SH-SY5Y (cell line): ENCODE measurements at regions not wholly inside any gene's neighbourhood (a gene's known extent, or its start where the extent isn't known, plus 50 kb on each side); places are given as distances from the start of the nearest gene placed in this dataset.

Source experiments
- GATA2 ChIP-seq: IDR thresholded peaks from 2 replicates; pipeline ENCODE4 v1.6.1; 2011; ENCODE audit warnings: mild to moderate bottlenecking, low read depth, low read length
- GATA3 ChIP-seq: IDR thresholded peaks from 2 replicates; pipeline ENCODE4 v1.6.1; 2011; ENCODE audit warnings: low read depth, mild to moderate bottlenecking, low read length, moderate library complexity

- no peak for TF ChIP-seq GATA2
- no peak for TF ChIP-seq GATA3
Measured at GRCh38 chr5:17326600-17327037, 109.2 kb downstream of the BASP1 start.

GRCh38 chr5:17327048-17327625 lies 109.7 kb downstream of the BASP1 start:
- TF ChIP-seq GATA2 (no peak), GATA3 (no peak)

- no peak for TF ChIP-seq GATA2
- no peak for TF ChIP-seq GATA3
Measured at GRCh38 chr5:17329571-17329970, 112.1 kb downstream of the BASP1 start.

- TF ChIP-seq GATA2: no peak
- no peak for TF ChIP-seq GATA3
Measured at GRCh38 chr5:17330386-17330785, 113.0 kb downstream of the BASP1 start.

- TF ChIP-seq GATA2 (no peak), GATA3 (no peak)
Measured at GRCh38 chr5:17331651-17332050, 114.2 kb downstream of the BASP1 start.

- TF ChIP-seq GATA2 (no peak), GATA3 (no peak)
Measured at GRCh38 chr5:17333755-17334154, 116.3 kb downstream of the BASP1 start.

GRCh38 chr5:17336054-17336453 lies 118.6 kb downstream of the BASP1 start:
- TF ChIP-seq GATA3: no peak
- no peak for TF ChIP-seq GATA2

- no peak for TF ChIP-seq GATA3
- no peak for TF ChIP-seq GATA2
Measured at GRCh38 chr5:17339841-17340240, 122.4 kb downstream of the BASP1 start.

GRCh38 chr5:17340379-17340778 lies 122.9 kb downstream of the BASP1 start:
- TF ChIP-seq GATA2: no peak
- no peak for TF ChIP-seq GATA3

- TF ChIP-seq GATA2 (no peak), GATA3 (no peak)
Measured at GRCh38 chr5:17340819-17341218, 123.4 kb downstream of the BASP1 start.

- no peak for TF ChIP-seq GATA2
- TF ChIP-seq GATA3: no peak
Measured at GRCh38 chr5:17343675-17344074, 126.2 kb downstream of the BASP1 start.

- no peak for TF ChIP-seq GATA2
- no peak for TF ChIP-seq GATA3
Measured at GRCh38 chr5:17346811-17347210, 129.4 kb downstream of the BASP1 start.

- TF ChIP-seq GATA2: no peak
- no peak for TF ChIP-seq GATA3
Measured at GRCh38 chr5:17352223-17352622, 134.8 kb downstream of the BASP1 start.

GRCh38 chr5:17354265-17354664 lies 136.8 kb downstream of the BASP1 start:
- no peak for TF ChIP-seq GATA2
- no peak for TF ChIP-seq GATA3

GRCh38 chr5:17355586-17356346 lies 138.3 kb downstream of the BASP1 start:
- TF ChIP-seq GATA3: no peak
- TF ChIP-seq GATA2: no peak
